GM23338 (cell line): ENCODE measurements at regions not wholly inside any gene's neighbourhood (a gene's known extent, or its start where the extent isn't known, plus 50 kb on each side); places are given as distances from the start of the nearest gene placed in this dataset.

Experiments
- ATAC-seq: fragments of 200-7000 bp; cut with Tn5 transposase; 3 replicates; pipeline ENCODE4 v1.9.1; 2020
- DNase-seq: peaks from one replicate; pipeline ENCODE4 v3.0.0-alpha.2; 2015; ENCODE audit warnings: low spot score
- H2AFZ ChIP-seq: fragments of 200-600 bp; sonication (generic); 2 replicates; pipeline ENCODE4 v1.8.0; 2016; ENCODE audit warnings: antibody characterized with exemption, mild to moderate bottlenecking, moderate library complexity
- H3F3A ChIP-seq: fragments of 200-600 bp; sonication (generic); replicated peaks from 2 replicates; pipeline ENCODE4 v1.8.0; 2017; ENCODE audit warnings: antibody characterized with exemption, mixed run types, low read depth
- H3K27ac ChIP-seq: fragments of 200-600 bp; sonication (generic); 2 replicates; pipeline ENCODE4 v1.6.1; 2016; ENCODE audit warnings: low read depth
- H3K27me3 ChIP-seq: fragments of 200-600 bp; sonication (generic); 2 replicates; pipeline ENCODE4 v1.8.0; 2016; ENCODE audit warnings: mild to moderate bottlenecking, mixed run types, moderate library complexity; ENCODE audit not compliant: insufficient read depth
- H3K36me3 ChIP-seq: fragments of 200-600 bp; sonication (generic); 2 replicates; pipeline ENCODE4 v1.8.0; 2016; ENCODE audit warnings: mild to moderate bottlenecking; ENCODE audit not compliant: insufficient read depth
- H3K4me1 ChIP-seq: fragments of 200-600 bp; sonication (generic); 2 replicates; pipeline ENCODE4 v1.8.0; 2016; ENCODE audit warnings: mild to moderate bottlenecking, moderate library complexity; ENCODE audit not compliant: insufficient read depth
- H3K4me2 ChIP-seq: fragments of 200-600 bp; sonication (generic); 2 replicates; pipeline ENCODE4 v1.7.1; 2017; ENCODE audit warnings: mixed run types
- H3K4me3 ChIP-seq: fragments of 200-600 bp; sonication (generic); 2 replicates; pipeline ENCODE4 v1.6.1; 2016; ENCODE audit warnings: mixed run types
- H3K79me2 ChIP-seq: fragments of 200-600 bp; sonication (generic); replicated peaks from 2 replicates; pipeline ENCODE4 v1.8.0; 2017; ENCODE audit warnings: mild to moderate bottlenecking; ENCODE audit not compliant: insufficient read depth
- H3K9me2 ChIP-seq: fragments of 200-600 bp; sonication (generic); 2 replicates; pipeline ENCODE4 v1.8.0; 2017; ENCODE audit not compliant: insufficient read depth
- H4K20me1 ChIP-seq: fragments of 200-600 bp; sonication (generic); replicated peaks from 2 replicates; pipeline ENCODE4 v1.8.0; 2017; ENCODE audit warnings: mild to moderate bottlenecking; ENCODE audit not compliant: insufficient read depth
- H3K27ac Mint-ChIP-seq: 2 replicates; pipeline ENCODE4 v1.8.0; 2020; ENCODE audit warnings: inconsistent platforms, mild to moderate bottlenecking, moderate library complexity, mixed read lengths
- H3K27me3 Mint-ChIP-seq: 3 replicates; pipeline ENCODE4 v1.8.0; 2022; ENCODE audit warnings: low read depth, mild to moderate bottlenecking, moderate library complexity, mixed read lengths, inconsistent platforms; ENCODE audit not compliant: insufficient read depth, poor library complexity
- H3K36me3 Mint-ChIP-seq: 3 replicates; pipeline ENCODE4 v1.8.0; 2021; ENCODE audit warnings: low read depth, mild to moderate bottlenecking, inconsistent platforms, moderate library complexity, mixed read lengths
- H3K4me1 Mint-ChIP-seq: 3 replicates; pipeline ENCODE4 v1.8.0; 2020; ENCODE audit warnings: mild to moderate bottlenecking, inconsistent platforms, mixed read lengths
- H3K4me3 Mint-ChIP-seq: 3 replicates; pipeline ENCODE4 v1.8.0; 2021; ENCODE audit warnings: moderate library complexity, mild to moderate bottlenecking, inconsistent platforms, mixed read lengths
- H3K9me3 Mint-ChIP-seq: 3 replicates; pipeline ENCODE4 v1.8.0; 2020; ENCODE audit warnings: moderate library complexity, mild to moderate bottlenecking, inconsistent platforms, mixed read lengths
- CREB1 ChIP-seq: fragments of 250-450 bp; sonication (Bioruptor Pico); IDR thresholded peaks from 2 replicates; pipeline ENCODE4 v1.5.0; 2020; ENCODE audit warnings: low read depth, mild to moderate bottlenecking, moderate library complexity
- CTCF ChIP-seq, 2 experiments: fragments of 200-600 bp in 1 of 2; sonication (generic) in 1 of 2; conservative IDR thresholded peaks; 2 replicates each; pipeline versions ENCODE4 v1.5.1 to v1.6.1; 2016 to 2017; ENCODE audit warnings: antibody characterized with exemption in 2 of 2, low read depth in 2 of 2, mild to moderate bottlenecking in 2 of 2, moderate library complexity in 1 of 2
- EZH2 ChIP-seq: fragments of 200-600 bp; sonication (generic); IDR thresholded peaks from one replicate; pipeline ENCODE4 v1.8.0; 2017; ENCODE audit warnings: antibody characterized with exemption, mild to moderate bottlenecking, low read depth; ENCODE audit not compliant: unreplicated experiment
- NANOG ChIP-seq: IDR thresholded peaks from 2 replicates; pipeline ENCODE4 v1.6.1; 2016; ENCODE audit warnings: antibody characterized with exemption, borderline replicate concordance
- POLR2AphosphoS5 ChIP-seq: IDR thresholded peaks from 2 replicates; pipeline ENCODE4 v1.6.1; 2016; ENCODE audit warnings: antibody characterized with exemption, low read depth
- STAT1 ChIP-seq: IDR thresholded peaks from one replicate; pipeline ENCODE4 v1.6.1; 2016; ENCODE audit warnings: antibody characterized with exemption; ENCODE audit not compliant: unreplicated experiment
- ZNF114 ChIP-seq: fragments of 250-450 bp; sonication (Bioruptor Pico); IDR thresholded peaks from 2 replicates; pipeline ENCODE4 v1.5.0; 2020; ENCODE audit warnings: mild to moderate bottlenecking, moderate library complexity
- ZNF331 ChIP-seq: fragments of 250-450 bp; sonication (Bioruptor Pico); IDR thresholded peaks from 2 replicates; pipeline ENCODE4 v1.5.0; 2020; ENCODE audit warnings: low read depth, mild to moderate bottlenecking, moderate library complexity
- ZNF462 ChIP-seq: fragments of 250-450 bp; sonication (Bioruptor Pico); IDR thresholded peaks from 2 replicates; pipeline ENCODE4 v1.5.0; 2020; ENCODE audit warnings: mild to moderate bottlenecking, moderate library complexity
- TF ChIP-seq, protein P1 (sequence below): IDR thresholded peaks from one replicate; pipeline ENCODE4 v1.6.1; 2018; ENCODE audit warnings: antibody characterized with exemption; ENCODE audit not compliant: unreplicated experiment

- DNase-seq (no peak), ATAC-seq (no peak)
- Histone ChIP-seq H3K4me3 (no peak overlapping the region), H3K79me2 (no peaks in the 10 kb centered on the region), H3K27me3 (peaks cover 37% of the 10 kb centered on the region), H4K20me1 (no peaks in the 10 kb centered on the region), H3K4me2 (no peak overlapping the region), H3F3A (no peaks in the 10 kb centered on the region), H3K9me2 (peaks cover 7% of the 10 kb centered on the region; the same call in 1 of the 2 replicates), H2AFZ (no peak overlapping the region), H3K27ac (no peak overlapping the region), H3K4me1 (no peaks in the 10 kb centered on the region), H3K36me3 (no peaks in the 10 kb centered on the region)
- H3K4me3 Mint-ChIP-seq: no peak overlapping the region
- H3K36me3 Mint-ChIP-seq: peaks cover 14% of the 10 kb centered on the region
- TF ChIP-seq, protein P1, sequence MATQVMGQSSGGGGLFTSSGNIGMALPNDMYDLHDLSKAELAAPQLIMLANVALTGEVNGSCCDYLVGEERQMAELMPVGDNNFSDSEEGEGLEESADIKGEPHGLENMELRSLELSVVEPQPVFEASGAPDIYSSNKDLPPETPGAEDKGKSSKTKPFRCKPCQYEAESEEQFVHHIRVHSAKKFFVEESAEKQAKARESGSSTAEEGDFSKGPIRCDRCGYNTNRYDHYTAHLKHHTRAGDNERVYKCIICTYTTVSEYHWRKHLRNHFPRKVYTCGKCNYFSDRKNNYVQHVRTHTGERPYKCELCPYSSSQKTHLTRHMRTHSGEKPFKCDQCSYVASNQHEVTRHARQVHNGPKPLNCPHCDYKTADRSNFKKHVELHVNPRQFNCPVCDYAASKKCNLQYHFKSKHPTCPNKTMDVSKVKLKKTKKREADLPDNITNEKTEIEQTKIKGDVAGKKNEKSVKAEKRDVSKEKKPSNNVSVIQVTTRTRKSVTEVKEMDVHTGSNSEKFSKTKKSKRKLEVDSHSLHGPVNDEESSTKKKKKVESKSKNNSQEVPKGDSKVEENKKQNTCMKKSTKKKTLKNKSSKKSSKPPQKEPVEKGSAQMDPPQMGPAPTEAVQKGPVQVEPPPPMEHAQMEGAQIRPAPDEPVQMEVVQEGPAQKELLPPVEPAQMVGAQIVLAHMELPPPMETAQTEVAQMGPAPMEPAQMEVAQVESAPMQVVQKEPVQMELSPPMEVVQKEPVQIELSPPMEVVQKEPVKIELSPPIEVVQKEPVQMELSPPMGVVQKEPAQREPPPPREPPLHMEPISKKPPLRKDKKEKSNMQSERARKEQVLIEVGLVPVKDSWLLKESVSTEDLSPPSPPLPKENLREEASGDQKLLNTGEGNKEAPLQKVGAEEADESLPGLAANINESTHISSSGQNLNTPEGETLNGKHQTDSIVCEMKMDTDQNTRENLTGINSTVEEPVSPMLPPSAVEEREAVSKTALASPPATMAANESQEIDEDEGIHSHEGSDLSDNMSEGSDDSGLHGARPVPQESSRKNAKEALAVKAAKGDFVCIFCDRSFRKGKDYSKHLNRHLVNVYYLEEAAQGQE: no peak
- TF ChIP-seq NANOG: no peak
- no peak for TF ChIP-seq CTCF (conservative IDR thresholded peaks at IDR 0.05; ENCODE audit: low read depth in 2 of 2)
- no peak for TF ChIP-seq ZNF462 (CRISPR knock-in tag)
- no peak for TF ChIP-seq ZNF114 (CRISPR knock-in tag)
- no peak for TF ChIP-seq ZNF331 (CRISPR knock-in tag)
- TF ChIP-seq CREB1 (CRISPR knock-in tag): no peak
- TF ChIP-seq STAT1: no peak
- no peak for TF ChIP-seq POLR2AphosphoS5
- TF ChIP-seq EZH2: no peak
- H3K27me3 Mint-ChIP-seq: peaks cover 37% of the 10 kb centered on the region
- no peak overlapping the region for H3K27ac Mint-ChIP-seq
- H3K9me3 Mint-ChIP-seq: peaks cover 18% of the 10 kb centered on the region
- no peaks in the 10 kb centered on the region for H3K4me1 Mint-ChIP-seq
Observed at GRCh38 chr6:1110941-1111349, 201.0 kb upstream of the FOXQ1 start.
